ENCODE measurements at regions not wholly inside any gene's neighbourhood (a gene's known extent, or its start where the extent isn't known, plus 50 kb on each side); places are given as distances from the start of the nearest gene placed in this dataset.

- DNase-seq = no peak
Observed at GRCh38 chr9:91102269-91102668, 259.4 kb downstream of the AUH start.

GRCh38 chr9:91103931-91104330 is 257.8 kb downstream of the AUH start:
- DNase-seq = no peak

- DNase-seq = no peak
Observed at GRCh38 chr9:91106415-91107081, 255.2 kb downstream of the AUH start.

- DNase-seq = no peak
Observed at GRCh38 chr9:91111226-91111625, 250.5 kb downstream of the AUH start.

- DNase-seq = no peak
Observed at GRCh38 chr9:91111876-91112275, 249.8 kb downstream of the AUH start.

- no peak for DNase-seq
Observed at GRCh38 chr9:91113016-91113415, 248.7 kb downstream of the AUH start.

- no peak for DNase-seq
Observed at GRCh38 chr9:91114450-91114849, 247.3 kb downstream of the AUH start.

GRCh38 chr9:91116211-91116610 is 245.5 kb downstream of the AUH start:
- no peak for DNase-seq

GRCh38 chr9:91116711-91117110 is 245.0 kb downstream of the AUH start:
- no peak for DNase-seq

- DNase-seq = no peak
Observed at GRCh38 chr9:91117474-91117891, 244.2 kb downstream of the AUH start.

- no peak for DNase-seq
Observed at GRCh38 chr9:91117959-91118703, 243.6 kb downstream of the AUH start.

- no peak for DNase-seq
Observed at GRCh38 chr9:91118704-91119025, 243.1 kb downstream of the AUH start.

GRCh38 chr9:91119142-91119541 is 242.6 kb downstream of the AUH start:
- DNase-seq = no peak

- no peak for DNase-seq
Observed at GRCh38 chr9:91119679-91120078, 242.0 kb downstream of the AUH start.

- DNase-seq = no peak
Observed at GRCh38 chr9:91120200-91120599, 241.5 kb downstream of the AUH start.

GRCh38 chr9:91122755-91123154 is 239.0 kb downstream of the AUH start:
- DNase-seq = no peak

GRCh38 chr9:91126761-91127445 is 234.8 kb downstream of the AUH start:
- DNase-seq = no peak

GRCh38 chr9:91127653-91128052 is 234.1 kb downstream of the AUH start:
- DNase-seq = no peak

GRCh38 chr9:91130796-91131318 is 230.9 kb downstream of the AUH start:
- no peak for DNase-seq

- peak; percentile 39 for DNase-seq
Observed at GRCh38 chr9:91131433-91131839, 230.3 kb downstream of the AUH start.

GRCh38 chr9:91132576-91133073 is 229.1 kb downstream of the AUH start:
- DNase-seq = no peak

GRCh38 chr9:91134608-91135007 is 227.1 kb downstream of the AUH start:
- no peak for DNase-seq

GRCh38 chr9:91137391-91137790 is 224.3 kb downstream of the AUH start:
- DNase-seq = no peak

GRCh38 chr9:91138760-91139159 is 223.0 kb downstream of the AUH start:
- no peak for DNase-seq

All from CD4-positive, alpha-beta T cell treated with Interleukin-6 for 4 hours (primary cell).